ENCODE measurements at regions not wholly inside any gene's neighbourhood (a gene's known extent, or its start where the extent isn't known, plus 50 kb on each side); places are given as distances from the start of the nearest gene placed in this dataset.

GRCh38 chr2:60678551-60678950, 77.5 kb upstream of the PAPOLG start:
- H4K20me1 ChIP-seq (ENCODE audit: insufficient read depth, low read length), result no peaks in the 10 kb centered on the region
- ChIA-PET CTCF (ENCODE audit: unreplicated experiment) (no interaction called here), POLR2A (no interaction called here)
- no peak overlapping the region for H3K4me2 ChIP-seq (ENCODE audit: low read length)
- DNase-seq (ENCODE audit: low spot score), result no peak
- H3K9me3 ChIP-seq (ENCODE audit: low read length), result no peaks in the 10 kb centered on the region
- intact Hi-C loops (cut with micrococcal nuclease; ENCODE audit: unreplicated experiment), result no loop called here
- H3K4me1 ChIP-seq (ENCODE audit: insufficient read depth, low read length, poor library complexity, severe bottlenecking), result no peaks in the 10 kb centered on the region
- no peaks in the 10 kb centered on the region for H3K9me2 ChIP-seq (ENCODE audit: insufficient read depth, low read length)
- H3K36me3 ChIP-seq (ENCODE audit: insufficient read depth, low read length), result no peaks in the 10 kb centered on the region
- TF ChIP-seq CTCF (conservative IDR thresholded peaks at IDR 0.05; ENCODE audit: low read length) (no peak), EZH2phosphoT487 (IDR thresholded peaks at IDR 0.05; ENCODE audit: borderline replicate concordance, low read depth, low read length) (no peak)
- no peak overlapping the region for H3K4me3 ChIP-seq (ENCODE audit: low read depth, low read length, poor library complexity, severe bottlenecking)
- no TSS peak for BruUV-seq (replicated peaks)
- no peaks in the 10 kb centered on the region for H3K79me2 ChIP-seq (ENCODE audit: insufficient read depth, low read depth, low read length)
- H3K27ac ChIP-seq (ENCODE audit: low read depth, low read length, poor library complexity, severe bottlenecking), result no peak overlapping the region
- no peak overlapping the region for H2AFZ ChIP-seq (ENCODE audit: low read length)

GRCh38 chr2:60679036-60679780, 76.9 kb upstream of the PAPOLG start:
- CTCF ChIA-PET (ENCODE audit: unreplicated experiment), result no interaction called here
- Histone ChIP-seq H3K4me1 (ENCODE audit: insufficient read depth, low read length, poor library complexity, severe bottlenecking) (no peaks in the 10 kb centered on the region), H3K9me3 (ENCODE audit: low read length) (no peaks in the 10 kb centered on the region), H3K27ac (ENCODE audit: low read depth, low read length, poor library complexity, severe bottlenecking) (no peak overlapping the region), H3K4me3 (ENCODE audit: low read depth, low read length, poor library complexity, severe bottlenecking) (no peak overlapping the region), H2AFZ (ENCODE audit: low read length) (no peak overlapping the region), H3K79me2 (ENCODE audit: insufficient read depth, low read depth, low read length) (no peaks in the 10 kb centered on the region), H3K4me2 (ENCODE audit: low read length) (no peak overlapping the region), H3K9me2 (ENCODE audit: insufficient read depth, low read length) (no peaks in the 10 kb centered on the region), H4K20me1 (ENCODE audit: insufficient read depth, low read length) (no peaks in the 10 kb centered on the region), H3K36me3 (ENCODE audit: insufficient read depth, low read length) (no peaks in the 10 kb centered on the region)
- POLR2A ChIA-PET, result interaction anchor here (0.6 kb wide), 1 partner anchor 9 kb away, joined by 3 read pairs; no protein-coding TSS in a partner anchor
- TF ChIP-seq EZH2phosphoT487 (IDR thresholded peaks at IDR 0.05; ENCODE audit: borderline replicate concordance, low read depth, low read length) (no peak), CTCF (conservative IDR thresholded peaks at IDR 0.05; ENCODE audit: low read length) (no peak)
- BruUV-seq (replicated peaks), result no TSS peak
- intact Hi-C loops (cut with micrococcal nuclease; ENCODE audit: unreplicated experiment), result no loop called here
- DNase-seq (ENCODE audit: low spot score), result no peak

- H2AFZ ChIP-seq (ENCODE audit: low read length), result no peak overlapping the region
- BruUV-seq (replicated peaks), result no TSS peak
- intact Hi-C loops (cut with micrococcal nuclease; ENCODE audit: unreplicated experiment), result no loop called here
- no peaks in the 10 kb centered on the region for H3K9me2 ChIP-seq (ENCODE audit: insufficient read depth, low read length)
- no peaks in the 10 kb centered on the region for H3K36me3 ChIP-seq (ENCODE audit: insufficient read depth, low read length)
- no peaks in the 10 kb centered on the region for H4K20me1 ChIP-seq (ENCODE audit: insufficient read depth, low read length)
- no peak overlapping the region for H3K4me2 ChIP-seq (ENCODE audit: low read length)
- H3K9me3 ChIP-seq (ENCODE audit: low read length), result no peaks in the 10 kb centered on the region
- POLR2A ChIA-PET, result interaction anchor here (1.0 kb wide), 1 partner anchor 32 kb away, joined by 5 read pairs; no protein-coding TSS in a partner anchor
- no peaks in the 10 kb centered on the region for H3K79me2 ChIP-seq (ENCODE audit: insufficient read depth, low read depth, low read length)
- TF ChIP-seq CTCF (conservative IDR thresholded peaks at IDR 0.05; ENCODE audit: low read length) (no peak), EZH2phosphoT487 (IDR thresholded peaks at IDR 0.05; ENCODE audit: borderline replicate concordance, low read depth, low read length) (no peak)
- H3K27ac ChIP-seq (ENCODE audit: low read depth, low read length, poor library complexity, severe bottlenecking), result no peak overlapping the region
- no peaks in the 10 kb centered on the region for H3K4me1 ChIP-seq (ENCODE audit: insufficient read depth, low read length, poor library complexity, severe bottlenecking)
- no peak for DNase-seq (ENCODE audit: low spot score)
- no peak overlapping the region for H3K4me3 ChIP-seq (ENCODE audit: low read depth, low read length, poor library complexity, severe bottlenecking)
- CTCF ChIA-PET (ENCODE audit: unreplicated experiment), result no interaction called here
Observed at GRCh38 chr2:60693551-60693950, 62.5 kb upstream of the PAPOLG start.
